ENCODE measurements at regions not wholly inside any gene's neighbourhood (a gene's known extent, or its start where the extent isn't known, plus 50 kb on each side); places are given as distances from the start of the nearest gene placed in this dataset.

- Histone ChIP-seq H3K4me1 (ENCODE audit: control insufficient read depth in 5 of 5, insufficient read depth in 5 of 5, low read length in 5 of 5) (peaks cover 0 to 15% (median 8%) of the 10 kb centered on the region in 5 donors), H3K9ac (ENCODE audit: low read length in 5 of 5) (no peak overlapping the region), H3K36me3 (ENCODE audit: control insufficient read depth in 5 of 5, insufficient read depth in 5 of 5, low read length in 5 of 5) (no peaks in the 10 kb centered on the region), H3K9me3 (ENCODE audit: control insufficient read depth in 5 of 5, low read length in 5 of 5) (no peaks in the 10 kb centered on the region), H3K4me3 (ENCODE audit: low read depth in 1 of 5, low read length in 5 of 5) (no peak overlapping the region), H3K27ac (ENCODE audit: low read depth, low read length) (no peak overlapping the region), H3K27me3 (ENCODE audit: control insufficient read depth in 5 of 5, insufficient read depth in 4 of 5, low read length in 5 of 5) (peaks cover 0 to 6% (median 0%) of the 10 kb centered on the region in 5 donors)
Observed at GRCh38 chr3:69579306-69580041, 159.8 kb upstream of the MITF start.

GRCh38 chr3:69569520-69569919, 169.7 kb upstream of the MITF start:
- no peaks in the 10 kb centered on the region for H3K4me1 ChIP-seq (ENCODE audit: control insufficient read depth in 5 of 5, insufficient read depth in 5 of 5, low read length in 5 of 5)

GRCh38 chr3:69568951-69569350, 170.3 kb upstream of the MITF start:
- Histone ChIP-seq H3K27ac (ENCODE audit: low read depth, low read length) (no peak overlapping the region), H3K9ac (ENCODE audit: low read length in 5 of 5) (no peak overlapping the region), H3K4me3 (ENCODE audit: low read depth in 1 of 5, low read length in 5 of 5) (no peak overlapping the region), H3K4me1 (ENCODE audit: control insufficient read depth in 5 of 5, insufficient read depth in 5 of 5, low read length in 5 of 5) (no peaks in the 10 kb centered on the region), H3K36me3 (ENCODE audit: control insufficient read depth in 5 of 5, insufficient read depth in 5 of 5, low read length in 5 of 5) (no peaks in the 10 kb centered on the region), H3K27me3 (ENCODE audit: control insufficient read depth in 5 of 5, insufficient read depth in 4 of 5, low read length in 5 of 5) (peaks cover 0 to 5% (median 0%) of the 10 kb centered on the region in 5 donors), H3K9me3 (ENCODE audit: control insufficient read depth in 5 of 5, low read length in 5 of 5) (no peaks in the 10 kb centered on the region)

More at GRCh38 chr3:69569520-69569919, 169.7 kb upstream of the MITF start:
- no peak overlapping the region for H3K27ac ChIP-seq (ENCODE audit: low read depth, low read length)
- peaks cover 0 to 5% (median 0%) of the 10 kb centered on the region in 5 donors for H3K27me3 ChIP-seq (ENCODE audit: control insufficient read depth in 5 of 5, insufficient read depth in 4 of 5, low read length in 5 of 5)
- H3K9me3 ChIP-seq (ENCODE audit: control insufficient read depth in 5 of 5, low read length in 5 of 5), result no peaks in the 10 kb centered on the region
- H3K36me3 ChIP-seq (ENCODE audit: control insufficient read depth in 5 of 5, insufficient read depth in 5 of 5, low read length in 5 of 5), result no peaks in the 10 kb centered on the region
- H3K4me3 ChIP-seq (ENCODE audit: low read depth in 1 of 5, low read length in 5 of 5), result no peak overlapping the region
- no peak overlapping the region for H3K9ac ChIP-seq (ENCODE audit: low read length in 5 of 5)

GRCh38 chr3:69568458-69568857, 170.8 kb upstream of the MITF start:
- H3K27ac ChIP-seq (ENCODE audit: low read depth, low read length), result no peak overlapping the region
- no peaks in the 10 kb centered on the region for H3K36me3 ChIP-seq (ENCODE audit: control insufficient read depth in 5 of 5, insufficient read depth in 5 of 5, low read length in 5 of 5)
- no peaks in the 10 kb centered on the region for H3K4me1 ChIP-seq (ENCODE audit: control insufficient read depth in 5 of 5, insufficient read depth in 5 of 5, low read length in 5 of 5)
- H3K4me3 ChIP-seq (ENCODE audit: low read depth in 1 of 5, low read length in 5 of 5), result no peak overlapping the region
- no peaks in the 10 kb centered on the region for H3K9me3 ChIP-seq (ENCODE audit: control insufficient read depth in 5 of 5, low read length in 5 of 5)
- peaks cover 0 to 5% (median 0%) of the 10 kb centered on the region in 5 donors for H3K27me3 ChIP-seq (ENCODE audit: control insufficient read depth in 5 of 5, insufficient read depth in 4 of 5, low read length in 5 of 5)
- H3K9ac ChIP-seq (ENCODE audit: low read length in 5 of 5), result no peak overlapping the region

- H3K27me3 ChIP-seq (ENCODE audit: control insufficient read depth in 5 of 5, insufficient read depth in 4 of 5, low read length in 5 of 5), result peaks cover 0 to 5% (median 0%) of the 10 kb centered on the region in 5 donors
- no peak overlapping the region for H3K27ac ChIP-seq (ENCODE audit: low read depth, low read length)
- H3K36me3 ChIP-seq (ENCODE audit: control insufficient read depth in 5 of 5, insufficient read depth in 5 of 5, low read length in 5 of 5), result no peaks in the 10 kb centered on the region
- H3K4me1 ChIP-seq (ENCODE audit: control insufficient read depth in 5 of 5, insufficient read depth in 5 of 5, low read length in 5 of 5), result no peaks in the 10 kb centered on the region
- H3K9me3 ChIP-seq (ENCODE audit: control insufficient read depth in 5 of 5, low read length in 5 of 5), result no peaks in the 10 kb centered on the region
- no peak overlapping the region for H3K4me3 ChIP-seq (ENCODE audit: low read depth in 1 of 5, low read length in 5 of 5)
- H3K9ac ChIP-seq (ENCODE audit: low read length in 5 of 5), result no peak overlapping the region
Observed at GRCh38 chr3:69567710-69568052, 171.6 kb upstream of the MITF start.

GRCh38 chr3:69567023-69567709, 172.1 kb upstream of the MITF start:
- no peak overlapping the region for H3K9ac ChIP-seq (ENCODE audit: low read length in 5 of 5)
- no peak overlapping the region for H3K27ac ChIP-seq (ENCODE audit: low read depth, low read length)
- no peak overlapping the region for H3K4me3 ChIP-seq (ENCODE audit: low read depth in 1 of 5, low read length in 5 of 5)
- no peaks in the 10 kb centered on the region for H3K4me1 ChIP-seq (ENCODE audit: control insufficient read depth in 5 of 5, insufficient read depth in 5 of 5, low read length in 5 of 5)
- H3K27me3 ChIP-seq (ENCODE audit: control insufficient read depth in 5 of 5, insufficient read depth in 4 of 5, low read length in 5 of 5), result peaks cover 0 to 5% (median 0%) of the 10 kb centered on the region in 5 donors
- H3K36me3 ChIP-seq (ENCODE audit: control insufficient read depth in 5 of 5, insufficient read depth in 5 of 5, low read length in 5 of 5), result no peaks in the 10 kb centered on the region
- no peaks in the 10 kb centered on the region for H3K9me3 ChIP-seq (ENCODE audit: control insufficient read depth in 5 of 5, low read length in 5 of 5)

GRCh38 chr3:69566275-69566674, 173.0 kb upstream of the MITF start:
- no peak overlapping the region for H3K4me3 ChIP-seq (ENCODE audit: low read depth in 1 of 5, low read length in 5 of 5)
- no peak overlapping the region for H3K9ac ChIP-seq (ENCODE audit: low read length in 5 of 5)
- H3K36me3 ChIP-seq (ENCODE audit: control insufficient read depth in 5 of 5, insufficient read depth in 5 of 5, low read length in 5 of 5), result no peaks in the 10 kb centered on the region
- peaks cover 0 to 5% (median 0%) of the 10 kb centered on the region in 5 donors for H3K27me3 ChIP-seq (ENCODE audit: control insufficient read depth in 5 of 5, insufficient read depth in 4 of 5, low read length in 5 of 5)
- H3K27ac ChIP-seq (ENCODE audit: low read depth, low read length), result no peak overlapping the region
- H3K4me1 ChIP-seq (ENCODE audit: control insufficient read depth in 5 of 5, insufficient read depth in 5 of 5, low read length in 5 of 5), result no peaks in the 10 kb centered on the region
- no peaks in the 10 kb centered on the region for H3K9me3 ChIP-seq (ENCODE audit: control insufficient read depth in 5 of 5, low read length in 5 of 5)

GRCh38 chr3:69565316-69565715, 173.9 kb upstream of the MITF start:
- Histone ChIP-seq H3K27me3 (ENCODE audit: control insufficient read depth in 5 of 5, insufficient read depth in 4 of 5, low read length in 5 of 5) (no peaks in the 10 kb centered on the region), H3K4me1 (ENCODE audit: control insufficient read depth in 5 of 5, insufficient read depth in 5 of 5, low read length in 5 of 5) (no peaks in the 10 kb centered on the region), H3K4me3 (ENCODE audit: low read depth in 1 of 5, low read length in 5 of 5) (no peak overlapping the region), H3K36me3 (ENCODE audit: control insufficient read depth in 5 of 5, insufficient read depth in 5 of 5, low read length in 5 of 5) (no peaks in the 10 kb centered on the region), H3K9ac (ENCODE audit: low read length in 5 of 5) (no peak overlapping the region), H3K9me3 (ENCODE audit: control insufficient read depth in 5 of 5, low read length in 5 of 5) (no peaks in the 10 kb centered on the region), H3K27ac (ENCODE audit: low read depth, low read length) (no peak overlapping the region)

- no peaks in the 10 kb centered on the region for H3K9me3 ChIP-seq (ENCODE audit: control insufficient read depth in 5 of 5, low read length in 5 of 5)
- H3K27ac ChIP-seq (ENCODE audit: low read depth, low read length), result no peak overlapping the region
- H3K4me1 ChIP-seq (ENCODE audit: control insufficient read depth in 5 of 5, insufficient read depth in 5 of 5, low read length in 5 of 5), result peaks cover 0 to 7% (median 5%) of the 10 kb centered on the region in 5 donors
Observed at GRCh38 chr3:69563981-69564380, 175.3 kb upstream of the MITF start.

GRCh38 chr3:69563151-69563550, 176.1 kb upstream of the MITF start:
- H3K4me1 ChIP-seq (ENCODE audit: control insufficient read depth in 5 of 5, insufficient read depth in 5 of 5, low read length in 5 of 5), result peaks cover 0 to 12% (median 8%) of the 10 kb centered on the region in 5 donors
- H3K9me3 ChIP-seq (ENCODE audit: control insufficient read depth in 5 of 5, low read length in 5 of 5), result no peaks in the 10 kb centered on the region
- H3K9ac ChIP-seq (ENCODE audit: low read length in 5 of 5), result no peak overlapping the region
- H3K4me3 ChIP-seq (ENCODE audit: low read depth in 1 of 5, low read length in 5 of 5), result no peak overlapping the region
- H3K36me3 ChIP-seq (ENCODE audit: control insufficient read depth in 5 of 5, insufficient read depth in 5 of 5, low read length in 5 of 5), result no peaks in the 10 kb centered on the region
- H3K27ac ChIP-seq (ENCODE audit: low read depth, low read length), result no peak overlapping the region
- no peaks in the 10 kb centered on the region for H3K27me3 ChIP-seq (ENCODE audit: control insufficient read depth in 5 of 5, insufficient read depth in 4 of 5, low read length in 5 of 5)

More at GRCh38 chr3:69563981-69564380, 175.3 kb upstream of the MITF start:
- Histone ChIP-seq H3K4me3 (ENCODE audit: low read depth in 1 of 5, low read length in 5 of 5) (no peak overlapping the region), H3K36me3 (ENCODE audit: control insufficient read depth in 5 of 5, insufficient read depth in 5 of 5, low read length in 5 of 5) (no peaks in the 10 kb centered on the region), H3K27me3 (ENCODE audit: control insufficient read depth in 5 of 5, insufficient read depth in 4 of 5, low read length in 5 of 5) (no peaks in the 10 kb centered on the region), H3K9ac (ENCODE audit: low read length in 5 of 5) (no peak overlapping the region)

Data from subcutaneous abdominal adipose tissue (tissue), 5 donors.